ENCODE measurements at regions not wholly inside any gene's neighbourhood (a gene's known extent, or its start where the extent isn't known, plus 50 kb on each side); places are given as distances from the start of the nearest gene placed in this dataset.
A peak's percentile ranks its signal among the peaks of the same experiment; 100 is the strongest.

DNA sequence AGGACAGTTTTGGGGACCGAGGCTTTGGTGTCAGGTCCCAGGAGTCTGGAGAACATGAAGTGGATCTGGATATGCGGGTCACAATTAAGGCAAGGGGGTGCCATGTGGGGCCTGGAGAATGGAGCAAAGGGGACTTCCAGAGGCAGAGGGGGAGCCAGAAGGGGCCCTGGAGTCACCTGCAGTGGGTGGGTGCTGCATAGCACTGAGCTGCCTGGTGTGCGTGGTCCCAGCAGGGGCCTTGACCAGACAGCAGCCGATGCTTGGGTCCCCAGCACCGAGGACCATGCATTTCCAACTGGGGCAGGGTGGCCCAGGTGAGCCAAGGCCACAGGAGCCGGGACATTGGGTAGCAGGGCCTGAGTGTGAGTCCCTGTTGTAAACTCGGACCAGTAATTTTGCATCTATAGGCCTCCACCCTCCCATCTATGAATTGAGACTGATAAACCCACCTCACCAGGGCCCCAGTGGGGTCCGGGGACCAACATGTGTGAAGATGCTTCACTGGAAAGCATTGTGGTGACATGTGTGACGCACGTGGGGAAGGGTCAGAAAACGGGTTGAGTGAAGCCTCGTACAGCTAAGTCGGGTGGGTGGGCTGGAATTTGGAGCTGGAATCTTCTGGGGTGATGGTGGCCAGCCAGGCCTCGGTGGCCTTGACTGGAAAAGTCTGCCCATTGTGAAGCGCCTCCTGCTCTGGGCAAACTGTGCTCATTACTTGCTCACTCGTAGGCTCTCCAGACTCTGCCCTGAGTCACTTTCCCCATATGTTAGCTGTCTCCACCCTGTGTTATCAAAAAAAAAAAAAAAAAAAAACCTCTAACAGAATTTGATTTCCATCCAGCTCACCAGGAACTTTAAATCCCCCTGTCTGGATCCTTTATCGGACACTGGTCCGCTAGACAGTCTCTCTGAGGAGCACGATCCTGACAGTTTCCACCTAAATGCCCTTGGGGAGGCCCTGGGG is 90.5 kb upstream of the ZNF469 start:
- DNase-seq, result no peak

DNA sequence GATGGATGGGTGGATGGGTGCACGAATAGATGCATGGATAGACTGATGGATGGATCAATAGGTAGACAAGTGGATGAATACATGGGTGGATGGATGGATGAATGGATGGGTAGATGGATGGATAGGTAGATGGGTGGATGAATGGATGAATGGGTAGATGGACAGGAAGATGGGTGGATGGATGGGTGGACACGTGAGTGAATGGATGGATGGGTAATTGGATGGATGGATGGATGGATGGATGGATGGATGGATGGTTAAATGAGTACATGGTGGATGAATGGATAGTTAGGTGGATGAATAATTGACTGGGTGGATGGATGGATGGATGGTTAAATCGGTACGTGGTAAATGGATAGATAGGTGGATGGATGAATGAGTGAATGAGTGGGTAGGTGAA is 89.7 kb upstream of the ZNF469 start:
- no peak for DNase-seq

DNA sequence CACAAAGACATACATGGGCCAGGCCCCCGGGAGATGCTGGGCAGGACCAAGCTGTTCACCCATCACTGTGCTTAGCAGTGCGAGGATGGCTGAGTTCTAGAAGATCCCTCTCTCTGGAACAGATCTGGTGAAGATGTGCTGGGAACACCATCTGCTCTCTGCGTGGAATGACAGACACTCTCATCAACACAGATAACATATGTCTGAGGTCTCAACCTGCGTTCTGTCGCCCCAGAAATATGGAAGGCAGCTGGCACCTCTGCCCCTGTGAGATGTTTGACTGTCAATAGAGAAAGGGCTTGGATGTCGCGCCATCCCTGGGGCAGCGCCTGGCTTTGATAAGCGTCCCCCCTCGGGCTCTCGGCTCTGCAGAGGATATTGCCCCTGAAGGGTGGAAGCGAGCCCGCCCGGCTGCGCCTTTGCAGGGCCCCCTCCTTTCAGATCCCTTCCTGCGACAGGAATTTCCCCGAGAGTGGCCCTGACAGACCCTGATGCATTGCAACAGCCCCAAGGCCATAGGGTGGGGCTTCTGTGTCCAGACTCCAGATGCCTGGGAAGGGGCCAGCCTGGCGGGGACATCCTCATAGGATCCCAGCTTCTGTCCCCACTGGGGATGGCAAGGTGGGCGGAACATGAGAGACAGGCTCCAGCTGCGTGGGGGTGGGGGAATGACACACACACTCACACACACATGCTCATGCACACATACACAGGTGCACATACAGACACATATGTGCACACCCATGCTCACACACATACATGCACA is 86.9 kb upstream of the ZNF469 start:
- no peak for DNase-seq

DNA sequence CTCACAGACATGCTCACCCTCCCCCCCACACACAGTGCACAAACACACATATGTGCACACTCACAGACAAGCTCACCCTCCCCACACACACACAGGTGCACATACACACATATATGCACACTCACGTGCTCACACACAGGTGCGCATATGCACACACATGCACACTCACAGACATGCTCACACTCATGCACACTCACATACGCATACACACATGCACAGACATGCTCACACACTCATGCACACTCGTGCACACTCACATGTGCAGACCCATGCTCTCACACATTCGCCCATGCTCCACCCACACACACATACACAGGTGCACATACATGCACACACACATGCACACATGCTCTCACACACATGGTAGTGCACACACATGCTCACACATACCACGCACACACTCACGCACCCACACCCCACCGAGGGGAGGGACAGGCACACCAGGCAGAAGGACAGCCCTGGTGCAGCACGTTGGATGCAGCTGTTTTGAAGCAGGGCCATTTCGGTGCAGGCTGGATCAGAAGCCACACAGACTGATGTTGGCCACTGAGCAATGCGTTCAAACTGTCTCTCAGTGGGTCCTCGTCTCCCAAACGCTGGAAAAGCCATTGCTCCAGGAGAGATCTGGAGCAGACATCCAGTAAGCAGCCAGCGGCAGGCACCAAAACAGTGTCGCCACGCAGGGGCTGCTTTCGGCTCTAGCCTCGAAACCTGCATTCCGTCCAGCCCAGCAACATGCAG is 86.2 kb upstream of the ZNF469 start:
- DNase-seq, result no peak

DNA sequence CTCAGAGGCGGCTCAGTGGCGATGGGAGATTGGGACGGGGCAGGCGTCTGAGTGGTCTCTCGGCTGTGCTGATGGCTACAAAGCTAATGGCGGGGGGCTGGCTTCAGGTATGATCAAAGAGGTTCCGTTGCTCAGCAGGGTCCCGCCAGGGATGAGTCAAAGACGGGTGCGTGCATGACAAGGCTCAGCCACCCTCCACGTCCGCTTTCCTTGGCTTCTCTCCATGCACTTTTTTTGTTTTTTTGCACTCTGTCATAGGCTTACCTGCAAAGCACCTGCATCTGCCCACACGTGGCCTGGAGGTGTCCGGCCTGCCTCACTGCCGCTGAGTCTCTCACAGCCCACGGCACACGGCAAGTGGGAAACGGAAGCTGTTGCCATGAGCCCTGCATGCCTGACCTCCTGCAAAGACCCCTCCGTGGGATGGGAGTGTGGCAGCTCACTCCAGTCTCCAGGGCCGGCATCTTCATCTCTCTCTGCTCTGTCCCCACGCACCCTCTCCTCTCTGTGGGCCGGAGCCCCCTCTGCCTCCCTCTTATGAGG is 85.5 kb upstream of the ZNF469 start:
- DNase-seq, result no peak

DNA sequence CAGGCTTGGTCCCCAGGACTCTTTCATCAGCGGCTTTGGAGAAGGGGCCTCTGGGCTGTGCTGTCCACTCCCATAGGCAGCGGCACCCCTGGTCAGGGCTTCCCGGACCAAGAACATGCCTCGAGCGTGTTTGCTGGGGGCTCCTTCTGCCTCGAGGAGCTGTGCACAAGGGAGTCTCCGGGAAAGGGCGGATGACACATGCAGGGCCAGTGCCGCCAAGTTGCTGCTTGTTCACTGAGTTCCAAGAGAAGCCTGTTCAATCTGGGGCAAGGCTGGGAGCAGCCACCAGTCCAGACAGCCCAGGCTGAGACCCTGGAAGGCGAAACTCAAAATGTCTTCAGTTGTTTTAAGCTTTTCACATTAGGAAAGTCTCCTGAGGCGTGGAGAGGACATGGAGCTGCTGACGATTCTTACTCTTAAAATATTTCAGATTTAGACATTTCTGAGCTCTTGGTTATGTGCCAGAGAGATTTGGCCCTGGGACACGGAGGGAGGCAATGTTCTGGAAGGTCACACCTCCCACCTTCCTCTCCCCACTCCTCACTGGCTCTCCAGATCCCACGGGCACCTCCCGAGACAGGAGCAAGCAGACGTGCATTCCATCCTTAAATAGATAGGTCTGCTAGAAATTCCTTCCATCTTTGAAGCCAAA is 84.5 kb upstream of the ZNF469 start:
- DNase-seq, result no peak

DNA sequence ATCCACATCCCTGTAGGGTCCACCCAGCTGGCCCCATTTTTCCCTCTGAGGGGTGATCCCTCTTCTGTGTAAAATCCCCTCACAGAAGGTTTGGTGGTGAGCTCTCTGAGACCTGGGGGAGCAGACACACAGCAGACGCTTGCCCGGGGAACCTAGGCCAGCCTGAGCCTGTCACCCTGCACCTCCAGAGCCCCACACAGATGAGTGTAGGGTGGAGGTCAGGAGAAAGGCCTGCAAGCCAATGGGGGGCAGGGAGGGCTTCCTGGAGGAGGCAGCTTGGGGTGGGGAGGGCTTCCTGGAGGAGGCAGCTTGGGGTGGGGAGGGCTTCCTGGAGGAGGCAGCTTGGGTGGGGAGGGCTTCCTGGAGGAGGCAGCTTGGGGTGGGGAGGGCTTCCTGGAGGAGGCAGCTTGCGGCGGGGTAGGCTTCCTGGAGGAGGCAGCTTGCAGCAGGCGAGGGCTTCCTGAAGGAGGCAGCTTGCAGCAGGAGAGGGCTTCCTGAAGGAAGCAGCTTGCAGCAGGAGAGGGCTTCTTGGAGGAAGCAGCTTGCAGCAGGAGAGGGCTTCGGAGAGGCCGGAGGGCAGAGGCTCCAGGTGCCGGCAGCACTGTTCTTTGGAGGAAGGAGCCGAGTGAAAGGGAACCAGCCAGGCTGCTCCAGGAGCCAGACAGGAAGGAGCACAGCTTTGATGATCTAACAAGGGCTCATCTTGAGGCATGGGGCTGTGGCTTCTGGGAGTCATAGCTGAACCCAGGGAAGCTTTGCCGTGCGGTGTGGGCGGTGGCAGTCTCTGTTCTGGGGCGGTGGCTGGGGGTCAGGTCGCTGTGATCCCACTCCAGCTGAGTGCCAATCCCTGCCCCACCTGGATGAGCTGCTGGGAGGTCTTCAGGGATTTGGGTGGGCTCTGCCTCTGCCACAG is 83.7 kb upstream of the ZNF469 start:
- no peak for DNase-seq

DNA sequence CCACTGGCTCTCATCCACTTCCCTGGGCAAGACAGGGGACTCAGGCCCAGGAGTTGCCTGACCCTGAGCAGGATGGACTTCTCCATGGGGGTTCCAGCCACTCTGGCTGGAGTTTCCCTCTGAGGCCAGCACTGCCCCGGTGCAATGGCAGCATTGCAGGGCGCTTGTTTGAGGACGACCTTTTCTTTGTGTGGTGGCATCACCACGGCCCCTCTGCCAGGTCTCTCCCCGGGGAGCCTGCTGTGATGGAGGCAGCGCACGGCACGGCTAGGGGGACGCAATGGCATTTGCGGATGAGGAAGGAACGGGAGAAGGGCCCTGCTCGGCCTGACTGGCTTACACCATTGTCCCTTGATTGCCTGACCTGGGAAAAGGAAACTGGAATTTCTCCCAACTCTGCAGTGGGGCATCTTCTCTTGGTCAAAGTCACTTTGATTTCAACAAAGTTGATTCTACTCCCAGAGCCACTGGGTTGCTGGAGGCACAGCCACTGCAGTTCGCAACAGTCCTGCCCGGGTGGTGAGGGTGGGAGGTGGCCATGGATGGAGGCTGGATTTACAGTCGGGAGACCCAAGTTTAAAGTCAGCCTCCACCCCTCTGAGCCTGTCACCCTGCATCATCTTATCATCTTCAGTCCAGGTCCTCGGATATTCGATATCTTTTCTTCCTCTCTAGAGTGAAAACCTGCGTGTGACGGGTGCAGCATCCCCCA is 82.9 kb upstream of the ZNF469 start:
- DNase-seq, result no peak

DNA sequence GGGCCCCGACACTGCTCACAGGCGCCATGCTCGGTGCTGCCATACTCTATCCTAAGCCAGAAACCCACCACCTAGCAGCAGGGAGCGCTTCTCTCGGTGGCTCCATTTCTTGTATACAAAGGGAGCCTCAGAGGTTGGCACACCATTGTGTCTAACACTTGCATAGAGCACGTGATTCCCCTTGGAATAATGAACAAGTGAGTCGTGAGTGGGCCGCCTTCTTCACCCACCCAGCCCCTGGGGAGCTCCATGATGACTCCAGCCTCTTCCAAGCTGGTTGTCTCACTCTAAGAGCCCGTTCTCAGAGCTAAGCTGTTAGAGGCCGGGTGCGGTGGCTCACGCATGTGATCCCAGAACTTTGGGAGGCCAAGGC is 82.3 kb upstream of the ZNF469 start:
- DNase-seq, result no peak

DNA sequence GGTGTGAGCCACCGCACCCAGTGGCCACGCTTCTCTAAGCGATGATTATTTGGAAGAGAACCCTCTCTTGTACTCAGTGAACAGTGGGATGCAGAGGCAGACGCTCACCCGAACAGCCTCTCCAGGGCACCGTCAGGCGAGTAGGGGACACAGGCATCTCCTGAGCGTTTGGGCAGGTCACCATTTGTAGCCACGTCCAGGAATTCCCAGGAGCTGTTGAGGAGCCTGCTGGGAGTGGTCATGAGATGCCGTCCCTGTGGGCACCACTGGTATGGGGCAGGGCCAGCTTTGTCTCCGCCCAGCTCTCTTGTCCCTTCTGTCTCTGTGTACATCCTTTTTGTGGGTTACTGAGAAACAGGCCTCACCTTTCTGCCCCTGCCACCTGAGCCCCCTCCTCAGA is 81.3 kb upstream of the ZNF469 start:
- no peak for DNase-seq

DNA sequence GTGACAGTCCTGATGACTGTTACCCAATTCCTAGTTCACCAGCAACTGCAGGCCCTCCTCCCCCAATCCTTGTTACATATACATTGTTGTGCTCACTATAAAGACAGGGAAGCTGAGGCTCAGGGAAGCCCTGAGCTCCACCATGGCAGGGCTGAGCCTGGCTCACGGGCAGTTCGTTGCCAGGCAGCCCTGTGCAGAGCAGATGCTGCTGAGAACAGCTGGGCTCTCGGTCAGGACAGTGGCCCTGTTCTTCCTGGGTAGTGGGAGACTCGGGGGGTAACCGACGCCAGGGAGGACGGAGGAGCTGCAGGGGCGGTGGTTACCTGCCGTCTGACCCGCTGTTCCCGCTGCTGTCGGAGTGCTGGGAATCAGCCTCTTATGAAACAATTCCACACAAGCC is 80.9 kb upstream of the ZNF469 start:
- DNase-seq, result no peak

DNA sequence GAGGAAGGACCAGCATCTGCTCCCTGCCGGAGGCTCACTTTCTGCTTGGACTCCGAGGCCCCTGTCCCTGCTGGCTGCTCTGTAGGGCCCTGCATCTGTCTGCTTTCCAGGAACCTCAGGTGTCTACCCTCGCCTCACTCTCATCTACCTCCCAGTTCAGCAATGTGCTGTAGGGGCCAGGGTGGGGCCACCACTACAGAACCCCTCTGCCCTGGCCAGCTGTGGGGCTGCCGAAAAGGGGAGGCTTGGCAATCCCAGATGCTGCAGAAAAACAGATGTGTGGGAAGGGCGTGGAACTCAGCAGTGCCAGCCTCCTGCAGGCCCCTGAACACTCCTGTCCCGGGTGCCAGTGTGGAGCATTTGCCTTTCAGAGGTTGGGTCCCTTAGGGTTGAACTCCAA is 80.1 kb upstream of the ZNF469 start:
- DNase-seq, result no peak

DNA sequence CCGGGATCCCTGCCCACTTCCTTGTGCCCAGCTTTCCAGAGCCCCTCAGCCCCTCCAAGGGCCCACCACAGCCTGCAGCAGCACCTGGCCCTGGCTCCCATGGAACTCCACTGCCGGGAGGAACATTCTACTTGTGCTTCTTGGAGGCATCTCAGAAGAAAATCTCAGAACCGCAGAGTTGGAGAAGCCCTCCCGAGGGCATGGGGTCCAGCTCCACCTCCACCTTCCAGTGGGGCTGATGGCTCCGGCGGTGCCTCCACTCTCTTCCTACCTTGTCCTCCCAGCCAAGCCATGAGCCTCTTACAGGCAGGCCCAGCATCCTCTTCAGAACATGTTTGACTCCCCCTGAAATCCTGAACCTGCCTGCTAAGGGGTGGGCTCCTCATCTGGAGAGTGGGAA is 79.4 kb upstream of the ZNF469 start:
- no peak for DNase-seq

DNA sequence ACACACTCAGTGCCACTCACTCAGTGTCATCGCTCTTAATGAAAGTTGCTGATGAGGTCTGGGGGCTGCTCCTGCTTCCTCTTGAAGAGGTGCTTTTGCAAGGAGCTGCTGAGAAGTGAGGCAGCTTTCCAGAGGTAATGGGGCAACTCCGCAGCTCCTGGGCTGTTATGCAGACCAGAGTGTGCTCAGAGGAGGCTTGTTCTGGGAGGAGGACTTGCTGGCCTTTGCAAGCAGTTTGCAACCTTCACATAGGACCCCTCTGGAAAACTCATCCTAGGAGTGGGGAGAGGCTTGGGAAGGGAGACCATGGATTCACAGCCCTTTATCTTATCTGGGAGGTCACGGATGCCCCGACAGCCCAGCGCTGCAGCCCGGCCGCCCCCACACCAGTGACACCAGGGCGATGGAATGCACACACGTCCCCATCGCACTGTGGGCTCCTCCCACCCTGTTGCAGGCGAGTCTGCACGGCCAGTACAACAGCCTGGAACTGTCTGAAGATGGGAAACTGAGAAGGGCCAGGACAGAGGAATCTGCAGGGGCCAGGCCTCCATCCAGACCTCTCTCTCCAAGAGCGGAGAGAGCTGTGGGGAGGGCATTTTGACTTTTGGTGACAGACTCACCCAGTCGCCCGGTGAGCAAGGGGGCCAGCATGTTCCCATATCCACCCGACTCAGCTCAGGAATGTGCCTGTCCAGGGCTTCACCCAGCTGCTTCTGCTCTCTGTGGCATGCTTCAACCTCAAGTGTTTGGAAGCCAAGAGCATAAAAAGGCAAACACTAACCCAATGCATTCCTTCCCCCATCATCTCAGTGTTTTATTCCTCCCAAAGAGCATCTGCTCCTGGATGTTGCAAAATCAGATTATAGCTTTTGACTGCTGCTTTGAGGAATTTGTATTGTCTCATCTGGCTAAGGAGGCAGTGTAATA is 78.6 kb upstream of the ZNF469 start:
- no peak for DNase-seq

DNA sequence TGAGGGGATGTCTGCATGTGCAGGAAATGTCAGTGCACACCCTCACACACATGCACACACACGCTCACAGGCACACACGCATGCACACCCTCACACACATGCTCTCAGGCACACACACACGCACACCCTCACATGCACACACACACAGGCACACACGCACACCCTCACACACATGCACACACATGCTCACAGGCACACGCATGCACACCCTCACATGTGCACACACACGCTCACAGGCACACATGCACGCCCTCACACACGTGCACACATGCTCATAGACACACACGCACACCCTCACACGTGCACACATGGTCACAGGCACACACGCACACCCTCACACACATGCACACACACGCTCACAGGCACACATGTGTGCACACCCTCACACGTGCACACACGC is 77.6 kb upstream of the ZNF469 start:
- DNase-seq, result no peak

DNA sequence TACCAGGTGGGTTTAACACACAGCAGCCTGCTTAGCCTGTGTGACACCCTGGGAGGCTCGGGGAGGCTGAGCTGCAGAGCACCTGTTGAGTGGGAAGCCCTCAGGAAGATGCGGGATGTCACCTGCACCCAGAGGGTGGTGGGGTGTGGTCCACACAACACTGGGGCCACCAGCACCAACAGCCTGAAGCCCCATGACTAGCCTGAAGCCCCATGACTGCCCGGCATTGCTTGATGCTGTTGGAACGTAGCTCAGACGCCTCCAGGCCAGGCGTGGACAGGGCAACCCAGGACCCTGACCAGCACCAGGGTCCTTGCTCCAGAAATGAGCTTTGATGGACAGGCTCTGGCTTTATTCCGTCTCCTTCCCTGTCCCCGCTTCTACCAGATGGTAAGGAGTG is 76.3 kb upstream of the ZNF469 start:
- DNase-seq, result no peak

DNA sequence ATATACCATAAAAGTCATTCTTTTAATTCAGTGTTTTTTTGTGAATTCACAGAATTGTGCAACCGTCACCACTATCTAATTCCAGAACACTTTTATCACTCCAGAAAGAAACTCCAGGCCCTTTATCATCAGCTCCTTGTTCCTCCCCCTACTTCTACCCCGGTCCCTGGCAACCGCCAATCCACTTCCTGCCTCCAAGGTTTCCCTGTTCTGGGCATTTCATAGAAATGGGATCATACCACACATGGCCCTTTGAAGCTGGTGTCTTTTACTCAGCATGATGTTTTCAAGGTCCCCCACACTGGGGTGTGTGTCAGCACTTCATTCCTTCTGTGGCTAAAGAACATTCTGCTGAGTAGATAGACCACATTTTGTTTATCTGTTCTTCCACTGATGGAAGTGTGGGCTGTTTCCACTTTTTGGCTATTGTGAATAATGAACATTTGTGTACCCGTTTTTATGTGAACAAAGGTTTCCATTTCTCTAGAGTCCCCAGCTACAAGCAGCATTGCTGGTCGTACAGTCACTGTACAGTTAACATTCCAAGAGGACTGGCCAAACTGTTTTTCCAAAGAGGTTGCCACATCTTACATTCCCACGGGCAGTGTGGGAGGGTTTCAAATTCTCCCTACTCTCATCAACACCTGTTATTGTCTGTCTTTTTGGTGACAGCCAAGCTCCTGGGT is 75.8 kb upstream of the ZNF469 start:
- peak; percentile 53 for DNase-seq

DNA sequence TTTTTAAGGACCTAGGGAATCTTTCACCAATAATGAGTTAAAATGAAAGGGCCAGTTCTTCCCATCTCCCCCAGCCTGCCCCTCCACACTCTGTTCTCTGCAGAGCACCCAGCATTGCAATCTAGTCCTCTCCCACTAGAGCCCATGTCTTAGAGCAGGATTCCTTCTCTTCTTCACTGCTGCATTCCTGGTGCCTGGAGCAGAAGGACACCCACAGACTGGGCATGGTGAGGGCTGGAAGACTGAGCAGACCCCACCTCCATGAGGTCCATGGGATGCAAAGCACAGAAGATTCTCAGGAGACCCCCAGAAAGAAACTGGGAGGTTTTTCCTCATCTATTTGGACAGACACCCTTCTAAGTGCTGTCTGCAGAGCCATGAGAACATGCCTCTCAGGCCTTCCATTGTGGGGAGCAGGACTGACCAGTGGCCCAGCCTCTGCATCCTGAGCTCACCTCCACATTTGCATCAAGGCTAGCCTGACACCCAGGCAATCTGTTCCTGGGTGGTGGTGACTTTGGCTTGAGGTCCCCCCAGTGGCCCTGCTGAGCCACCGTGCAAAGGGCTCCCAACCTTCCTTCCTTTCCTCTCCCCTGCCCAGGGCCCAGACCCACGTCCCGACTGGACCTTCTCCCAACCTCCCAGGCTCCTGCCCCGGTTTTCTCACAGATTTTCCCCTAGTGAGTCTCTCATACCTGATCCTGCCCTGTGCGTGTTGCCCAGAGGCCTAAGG is 74.2 kb upstream of the ZNF469 start:
- no peak for DNase-seq

All from hematopoietic multipotent progenitor cell treated with erythropoietin and hydrocortisone succinate and interleukin-3 and kit ligand, for 6 days (in vitro differentiated cells).